ENCODE measurements at regions not wholly inside any gene's neighbourhood (a gene's known extent, or its start where the extent isn't known, plus 50 kb on each side); places are given as distances from the start of the nearest gene placed in this dataset.

DNA sequence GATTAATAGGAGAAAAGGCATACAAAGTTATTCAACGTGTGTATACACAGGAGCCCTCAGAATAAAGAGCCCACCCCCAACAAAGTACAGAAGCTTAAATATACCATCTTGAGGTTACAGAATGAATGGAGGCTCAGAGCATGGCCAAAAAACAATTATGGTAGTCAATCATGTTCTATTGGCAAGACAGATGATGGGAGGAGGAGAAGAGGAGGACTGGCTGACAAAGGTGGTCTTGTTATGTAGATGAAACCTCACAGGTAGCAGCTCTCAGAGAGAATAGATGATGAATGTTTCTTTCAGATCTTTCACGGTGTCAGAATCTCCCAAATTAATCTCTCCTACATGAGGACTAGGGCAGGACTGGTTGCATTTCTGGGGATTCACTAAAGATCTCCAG lies 66.0 kb downstream of the ARL4C start:
- ChIA-PET POLR2A (interaction anchor here (1.5 kb wide), 1 partner anchor 10 kb away, joined by 3 read pairs; no protein-coding TSS in a partner anchor), CTCF (no interaction called here), RAD21 (ENCODE audit: low non-redundant PET in 1 of 2, low total read pairs in 2 of 2, uncharacterized antibody in 2 of 2, unreplicated experiment in 2 of 2) (no interaction called here)
- no peak for TF ChIP-seq POLR2A (IDR thresholded peaks at IDR 0.05; ENCODE audit: borderline replicate concordance, extremely low read depth, insufficient read depth, insufficient read length)
- TF ChIP-seq SIN3A (IDR thresholded peaks at IDR 0.05; ENCODE audit: low read depth) = no peak
- no peak for TF ChIP-seq EGR1 (IDR thresholded peaks at IDR 0.05; ENCODE audit: low read depth)
- no peak for TF ChIP-seq RAD21 (IDR thresholded peaks at IDR 0.05; ENCODE audit: low read depth)
- TF ChIP-seq, protein P1, sequence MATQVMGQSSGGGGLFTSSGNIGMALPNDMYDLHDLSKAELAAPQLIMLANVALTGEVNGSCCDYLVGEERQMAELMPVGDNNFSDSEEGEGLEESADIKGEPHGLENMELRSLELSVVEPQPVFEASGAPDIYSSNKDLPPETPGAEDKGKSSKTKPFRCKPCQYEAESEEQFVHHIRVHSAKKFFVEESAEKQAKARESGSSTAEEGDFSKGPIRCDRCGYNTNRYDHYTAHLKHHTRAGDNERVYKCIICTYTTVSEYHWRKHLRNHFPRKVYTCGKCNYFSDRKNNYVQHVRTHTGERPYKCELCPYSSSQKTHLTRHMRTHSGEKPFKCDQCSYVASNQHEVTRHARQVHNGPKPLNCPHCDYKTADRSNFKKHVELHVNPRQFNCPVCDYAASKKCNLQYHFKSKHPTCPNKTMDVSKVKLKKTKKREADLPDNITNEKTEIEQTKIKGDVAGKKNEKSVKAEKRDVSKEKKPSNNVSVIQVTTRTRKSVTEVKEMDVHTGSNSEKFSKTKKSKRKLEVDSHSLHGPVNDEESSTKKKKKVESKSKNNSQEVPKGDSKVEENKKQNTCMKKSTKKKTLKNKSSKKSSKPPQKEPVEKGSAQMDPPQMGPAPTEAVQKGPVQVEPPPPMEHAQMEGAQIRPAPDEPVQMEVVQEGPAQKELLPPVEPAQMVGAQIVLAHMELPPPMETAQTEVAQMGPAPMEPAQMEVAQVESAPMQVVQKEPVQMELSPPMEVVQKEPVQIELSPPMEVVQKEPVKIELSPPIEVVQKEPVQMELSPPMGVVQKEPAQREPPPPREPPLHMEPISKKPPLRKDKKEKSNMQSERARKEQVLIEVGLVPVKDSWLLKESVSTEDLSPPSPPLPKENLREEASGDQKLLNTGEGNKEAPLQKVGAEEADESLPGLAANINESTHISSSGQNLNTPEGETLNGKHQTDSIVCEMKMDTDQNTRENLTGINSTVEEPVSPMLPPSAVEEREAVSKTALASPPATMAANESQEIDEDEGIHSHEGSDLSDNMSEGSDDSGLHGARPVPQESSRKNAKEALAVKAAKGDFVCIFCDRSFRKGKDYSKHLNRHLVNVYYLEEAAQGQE (IDR thresholded peaks at IDR 0.05; ENCODE audit: low read depth) = no peak
- no peak for TF ChIP-seq SRF (IDR thresholded peaks at IDR 0.05; ENCODE audit: low read depth)
- TF ChIP-seq EZH2phosphoT487 (IDR thresholded peaks at IDR 0.05; ENCODE audit: borderline replicate concordance) = no peak
- TF ChIP-seq ELF1 (IDR thresholded peaks at IDR 0.05; ENCODE audit: borderline replicate concordance, low read depth) = no peak
- no peak for TF ChIP-seq SP1 (IDR thresholded peaks at IDR 0.05; ENCODE audit: low read depth)
- TF ChIP-seq ZNF274 (IDR thresholded peaks at IDR 0.05; ENCODE audit: low read depth, low read length) = no peak
- Histone ChIP-seq H3K4me1 (ENCODE audit: control insufficient read depth in 1 of 2, insufficient read depth in 2 of 2, low read length in 2 of 2) (peaks cover 0 to 23% of the 10 kb centered on the region in 2 experiments; a peak in 2 of 4 replicates), H3K36me3 (ENCODE audit: control insufficient read depth in 1 of 2, insufficient read depth in 2 of 2, low read length in 2 of 2) (no peaks in the 10 kb centered on the region), H3K4me3 (replicated peaks in 1 of 2; ENCODE audit: low read depth in 1 of 2, low read length in 2 of 2) (no peak overlapping the region), H3K4me2 (ENCODE audit: low read length) (no peak overlapping the region), H3K9ac (ENCODE audit: low read length) (no peak overlapping the region), H3K27ac (ENCODE audit: low read depth, low read length) (no peak overlapping the region), H3K27me3 (ENCODE audit: insufficient read depth, low read length) (no peaks in the 10 kb centered on the region), H4K20me1 (ENCODE audit: insufficient read depth) (no peaks in the 10 kb centered on the region), H2AFZ (ENCODE audit: low read depth, low read length, poor library complexity, severe bottlenecking) (no peak overlapping the region), H3K9me2 (ENCODE audit: insufficient read depth) (no peaks in the 10 kb centered on the region), H3K79me2 (ENCODE audit: insufficient read depth, low read length) (no peaks in the 10 kb centered on the region), H3K9me3 (ENCODE audit: control insufficient read depth in 1 of 2, insufficient read depth in 1 of 2, low read depth in 1 of 2, low read length in 2 of 2) (no peaks in the 10 kb centered on the region)
- DNase-seq (ENCODE audit: low read depth, low spot score) (no peak), ATAC-seq (no peak)
- intact Hi-C loops (cut with micrococcal nuclease) = no loop called here
- no TSS peak for BruUV-seq (replicated peaks)

Measured in HCT116 (cell line).